ENCODE measurements at regions not wholly inside any gene's neighbourhood (a gene's known extent, or its start where the extent isn't known, plus 50 kb on each side); places are given as distances from the start of the nearest gene placed in this dataset.

DNA sequence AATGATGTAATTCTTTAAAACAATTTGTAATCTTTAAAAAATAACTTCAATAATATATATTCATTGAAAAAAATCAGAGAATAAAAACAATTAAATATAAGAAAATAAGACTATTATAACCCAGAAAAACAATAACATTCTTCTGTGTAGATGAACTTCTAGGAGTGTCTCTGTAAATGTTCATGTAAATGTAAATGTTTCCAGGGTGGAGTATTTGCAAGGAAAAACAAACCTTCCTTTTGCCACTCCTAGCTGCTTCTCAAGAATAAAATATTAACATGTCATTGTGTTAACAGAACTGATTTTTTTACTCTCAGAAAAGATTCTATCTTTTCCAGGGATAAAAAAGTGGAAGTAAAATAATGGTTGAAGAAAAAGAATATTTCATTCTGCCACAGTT, 431.9 kb downstream of the PLCL1 start:
- CTCF ChIA-PET: no interaction called here
- no peak for ATAC-seq
- Mint-ChIP-seq H3K4me1 (ENCODE audit: low read depth) (no peaks in the 10 kb centered on the region), H3K4me3 (no peak overlapping the region), H3K36me3 (ENCODE audit: low read depth) (no peaks in the 10 kb centered on the region), H3K9me3 (no peaks in the 10 kb centered on the region), H3K27ac (no peak overlapping the region), H3K27me3 (peaks cover 15% of the 10 kb centered on the region)
- no peak for DNase-seq
- intact Hi-C loops (cut with micrococcal nuclease): no loop called here
- TF ChIP-seq, protein P1, sequence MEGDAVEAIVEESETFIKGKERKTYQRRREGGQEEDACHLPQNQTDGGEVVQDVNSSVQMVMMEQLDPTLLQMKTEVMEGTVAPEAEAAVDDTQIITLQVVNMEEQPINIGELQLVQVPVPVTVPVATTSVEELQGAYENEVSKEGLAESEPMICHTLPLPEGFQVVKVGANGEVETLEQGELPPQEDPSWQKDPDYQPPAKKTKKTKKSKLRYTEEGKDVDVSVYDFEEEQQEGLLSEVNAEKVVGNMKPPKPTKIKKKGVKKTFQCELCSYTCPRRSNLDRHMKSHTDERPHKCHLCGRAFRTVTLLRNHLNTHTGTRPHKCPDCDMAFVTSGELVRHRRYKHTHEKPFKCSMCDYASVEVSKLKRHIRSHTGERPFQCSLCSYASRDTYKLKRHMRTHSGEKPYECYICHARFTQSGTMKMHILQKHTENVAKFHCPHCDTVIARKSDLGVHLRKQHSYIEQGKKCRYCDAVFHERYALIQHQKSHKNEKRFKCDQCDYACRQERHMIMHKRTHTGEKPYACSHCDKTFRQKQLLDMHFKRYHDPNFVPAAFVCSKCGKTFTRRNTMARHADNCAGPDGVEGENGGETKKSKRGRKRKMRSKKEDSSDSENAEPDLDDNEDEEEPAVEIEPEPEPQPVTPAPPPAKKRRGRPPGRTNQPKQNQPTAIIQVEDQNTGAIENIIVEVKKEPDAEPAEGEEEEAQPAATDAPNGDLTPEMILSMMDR (IDR thresholded peaks at IDR 0.05): no peak
- POLR2A ChIA-PET: no interaction called here

DNA sequence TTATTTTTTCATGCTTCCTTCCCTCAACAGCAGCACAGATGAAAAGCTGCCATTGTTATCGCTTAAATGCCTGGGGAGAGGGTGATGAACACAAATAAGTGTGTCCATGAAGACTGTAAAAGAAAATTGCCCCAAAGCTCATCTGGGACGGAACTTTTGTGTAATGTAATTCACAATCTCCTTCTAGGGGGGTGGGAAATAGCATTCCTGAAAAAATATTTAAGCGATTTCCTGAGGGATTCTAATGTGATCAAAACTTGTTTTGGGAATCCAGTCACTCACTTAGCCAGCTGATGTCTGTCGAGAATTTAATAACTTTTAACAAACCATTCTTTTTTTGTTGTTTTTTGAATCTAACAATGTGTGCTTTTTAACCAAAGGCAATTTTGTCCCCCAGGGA, 427.9 kb downstream of the PLCL1 start:
- CTCF ChIA-PET: interaction anchor here (2.1 kb wide), 1 partner anchor 11 kb away, joined by 5 read pairs; no protein-coding TSS in a partner anchor

DNA sequence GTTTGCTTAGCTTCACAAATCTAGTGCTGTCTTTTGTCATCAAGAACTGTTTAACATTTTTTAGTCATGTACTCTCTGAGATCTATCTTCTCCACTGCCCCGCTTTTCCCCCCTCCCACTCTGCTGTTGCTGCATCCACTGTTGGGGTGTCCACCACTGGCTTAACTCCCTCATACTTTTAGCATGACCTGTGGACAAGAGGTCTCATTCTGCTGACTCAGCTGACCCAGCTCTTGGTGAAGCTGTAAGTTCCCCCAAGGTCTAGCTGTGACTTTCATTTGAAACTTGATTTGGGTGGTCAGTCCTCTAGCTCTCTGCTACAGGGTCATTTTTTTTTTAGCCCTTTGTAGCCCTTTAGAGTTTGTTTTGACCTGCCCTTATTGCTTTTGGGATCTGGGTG, 427.2 kb downstream of the PLCL1 start:
- POLR2A ChIA-PET: no interaction called here
- no peak overlapping the region for H3K27ac Mint-ChIP-seq
- CTCF ChIA-PET: interaction anchor here (2.1 kb wide), 1 partner anchor 10 kb away, joined by 5 read pairs; no protein-coding TSS in a partner anchor
- ATAC-seq: no peak
- H3K9me3 Mint-ChIP-seq: no peaks in the 10 kb centered on the region
- intact Hi-C loops (cut with micrococcal nuclease): no loop called here
- H3K4me1 Mint-ChIP-seq (ENCODE audit: low read depth): no peaks in the 10 kb centered on the region
- TF ChIP-seq, protein P1 (IDR thresholded peaks at IDR 0.05): no peak
- H3K4me3 Mint-ChIP-seq: no peak overlapping the region
- H3K27me3 Mint-ChIP-seq: peaks cover 15% of the 10 kb centered on the region
- H3K36me3 Mint-ChIP-seq (ENCODE audit: low read depth): no peaks in the 10 kb centered on the region
- no peak for DNase-seq

More for the DNA sequence above, 427.9 kb downstream of the PLCL1 start:
- POLR2A ChIA-PET: no interaction called here
- no peak for DNase-seq
- TF ChIP-seq, protein P1 (IDR thresholded peaks at IDR 0.05): no peak
- intact Hi-C loops (cut with micrococcal nuclease): no loop called here
- no peaks in the 10 kb centered on the region for H3K36me3 Mint-ChIP-seq (ENCODE audit: low read depth)
- ATAC-seq: no peak
- H3K4me3 Mint-ChIP-seq: no peak overlapping the region
- H3K9me3 Mint-ChIP-seq: no peaks in the 10 kb centered on the region
- H3K27me3 Mint-ChIP-seq: peaks cover 18% of the 10 kb centered on the region
- H3K4me1 Mint-ChIP-seq (ENCODE audit: low read depth): no peaks in the 10 kb centered on the region
- no peak overlapping the region for H3K27ac Mint-ChIP-seq

DNA sequence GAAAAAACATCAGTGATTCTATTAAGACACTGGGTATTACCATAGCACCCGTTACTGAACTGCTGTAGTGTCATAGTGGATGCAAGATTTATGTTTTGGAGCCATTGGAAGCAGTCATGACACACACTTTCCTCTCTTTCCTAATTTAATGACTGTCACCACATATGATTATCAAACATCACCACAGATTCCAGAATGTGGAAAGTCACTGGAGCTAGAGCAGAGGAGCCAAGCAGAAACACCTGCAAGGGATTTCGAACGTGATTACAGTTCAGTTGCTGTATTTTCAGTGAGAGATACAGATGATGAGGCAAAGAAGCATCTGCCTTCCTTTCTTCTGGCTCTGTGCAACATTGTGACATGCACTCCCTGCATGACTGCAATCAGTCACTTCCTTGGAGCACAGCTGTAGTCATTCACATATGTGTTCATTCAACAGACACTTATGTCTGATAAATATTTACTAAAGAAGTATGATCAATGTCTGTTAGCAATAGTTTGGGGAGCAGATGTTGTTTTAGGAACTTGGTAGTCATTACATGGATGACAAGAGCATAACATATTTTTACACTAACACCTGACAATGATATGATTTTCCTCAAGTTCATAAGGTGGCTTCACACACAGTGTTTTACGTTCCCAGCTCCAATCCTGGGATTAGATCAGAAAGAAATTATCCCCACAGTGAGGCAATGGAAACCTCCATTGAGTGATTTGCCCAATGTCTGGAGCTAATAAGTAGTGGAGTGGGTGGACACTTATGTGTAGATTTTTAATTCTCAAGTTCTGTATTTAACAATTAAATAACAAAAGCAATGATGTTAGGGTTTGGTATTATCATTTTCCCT, 416.6 kb downstream of the PLCL1 start:
- no peaks in the 10 kb centered on the region for H3K27me3 Mint-ChIP-seq
- no peaks in the 10 kb centered on the region for H3K4me1 Mint-ChIP-seq (ENCODE audit: low read depth)
- no peaks in the 10 kb centered on the region for H3K36me3 Mint-ChIP-seq (ENCODE audit: low read depth)
- ATAC-seq: no peak
- intact Hi-C loops (cut with micrococcal nuclease): no loop called here
- H3K27ac Mint-ChIP-seq: no peak overlapping the region
- no peak for DNase-seq
- CTCF ChIA-PET: interaction anchor here (0.9 to 1.8 kb wide), 3 partner anchors 11 to 76 kb away, joined by 3 to 5 read pairs (median 3); no protein-coding TSS in a partner anchor
- H3K9me3 Mint-ChIP-seq: no peaks in the 10 kb centered on the region
- TF ChIP-seq, protein P1 (IDR thresholded peaks at IDR 0.05): no peak
- POLR2A ChIA-PET: no interaction called here
- H3K4me3 Mint-ChIP-seq: no peak overlapping the region

DNA sequence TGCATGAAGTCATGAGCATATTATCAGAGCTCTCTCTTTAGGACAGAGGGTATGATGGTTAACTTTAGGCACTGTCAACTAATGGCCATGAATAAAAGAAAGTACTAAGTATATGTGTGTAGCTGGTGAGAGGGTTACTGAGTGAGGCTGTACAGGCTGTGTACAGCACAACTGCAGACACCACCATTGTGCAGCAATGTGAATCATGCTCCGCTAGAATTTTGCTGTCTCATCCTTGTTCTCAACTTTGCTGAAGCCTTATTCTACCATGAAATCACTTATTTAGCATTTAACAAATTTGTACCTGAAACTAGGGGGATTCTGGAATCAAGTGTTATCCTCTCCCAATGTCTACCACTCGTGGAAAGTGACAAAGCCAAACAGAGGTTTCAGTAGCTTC, 414.9 kb downstream of the PLCL1 start:
- H3K27ac Mint-ChIP-seq: no peak overlapping the region
- intact Hi-C loops (cut with micrococcal nuclease): no loop called here

More for the DNA sequence above, 414.9 kb downstream of the PLCL1 start:
- no peak for DNase-seq
- ATAC-seq: no peak
- no peaks in the 10 kb centered on the region for H3K4me1 Mint-ChIP-seq (ENCODE audit: low read depth)
- TF ChIP-seq, protein P1 (IDR thresholded peaks at IDR 0.05): no peak
- no peaks in the 10 kb centered on the region for H3K27me3 Mint-ChIP-seq
- no peak overlapping the region for H3K4me3 Mint-ChIP-seq
- POLR2A ChIA-PET: no interaction called here
- H3K36me3 Mint-ChIP-seq (ENCODE audit: low read depth): no peaks in the 10 kb centered on the region
- H3K9me3 Mint-ChIP-seq: no peaks in the 10 kb centered on the region
- CTCF ChIA-PET: no interaction called here

All from activated CD8-positive, alpha-beta T cell treated with anti-CD3 and anti-CD28 coated beads for 36 hours (primary cell).